ENCODE measurements at regions not wholly inside any gene's neighbourhood (a gene's known extent, or its start where the extent isn't known, plus 50 kb on each side); places are given as distances from the start of the nearest gene placed in this dataset.
A peak's percentile ranks its signal among the peaks of the same experiment; 100 is the strongest.

GRCh38 chr3:84224262-84224661, 734.5 kb upstream of the CADM2 start (continued):
- no peak for TF ChIP-seq TSHZ1 (CRISPR knock-in tag; IDR thresholded peaks at IDR 0.05)
- TF ChIP-seq ZBTB8A (IDR thresholded peaks at IDR 0.05; ENCODE audit: partially characterized antibody) = no peak
- no peak for TF ChIP-seq CAMTA2 (CRISPR knock-in tag; conservative IDR thresholded peaks at IDR 0.05)
- TF ChIP-seq HNRNPLL (IDR thresholded peaks at IDR 0.05; ENCODE audit: low read depth, low read length, poor library complexity, severe bottlenecking) = no peak
- no peak for TF ChIP-seq NONO (IDR thresholded peaks at IDR 0.05; ENCODE audit: low read depth in 2 of 2, low read length in 1 of 2)
- no peak for TF ChIP-seq ZEB2 (IDR thresholded peaks at IDR 0.05)
- TF ChIP-seq ZFX (CRISPR knock-in tag; IDR thresholded peaks at IDR 0.05) = peak; percentile 29; the same call in 1 of the 2 replicates
- no peak for TF ChIP-seq ZBTB40 (IDR thresholded peaks at IDR 0.05)
- TF ChIP-seq ZBTB40 (CRISPR knock-in tag; IDR thresholded peaks at IDR 0.05) = no peak
- no peak for TF ChIP-seq ZC3H4 (CRISPR knock-in tag; IDR thresholded peaks at IDR 0.05; ENCODE audit: borderline replicate concordance)
- no peak for TF ChIP-seq ELF4 (CRISPR knock-in tag; IDR thresholded peaks at IDR 0.05)
- TF ChIP-seq ESRRB (CRISPR knock-in tag; IDR thresholded peaks at IDR 0.05; ENCODE audit: borderline replicate concordance) = no peak
- no peak for TF ChIP-seq SRF (CRISPR knock-in tag; IDR thresholded peaks at IDR 0.05)
- TF ChIP-seq DDX20 (tag; IDR thresholded peaks at IDR 0.05; ENCODE audit: low read depth) = no peak
- TF ChIP-seq ZNF212 (CRISPR knock-in tag; IDR thresholded peaks at IDR 0.05) = no peak
- no peak for TF ChIP-seq THRA (IDR thresholded peaks at IDR 0.05)

All from K562 (cell line).